T47D (cell line): ENCODE measurements at regions not wholly inside any gene's neighbourhood (a gene's known extent, or its start where the extent isn't known, plus 50 kb on each side); places are given as distances from the start of the nearest gene placed in this dataset.
A peak's percentile ranks its signal among the peaks of the same experiment; 100 is the strongest.
"Not testable (repeated sequence)": the region's sequence is repeated elsewhere in the genome, so short reads cannot be mapped to it uniquely, and the experiment has no call there.

Experiments used
- DNase-seq, 2 experiments: peaks; one replicate each; pipeline versions ENCODE4 v3.0.0 to v3.0.0-alpha.2; 2011 to 2012; ENCODE audit warnings: low read depth in 1 of 2, low spot score in 1 of 2
- JUND ChIP-seq: IDR thresholded peaks from 2 replicates; pipeline ENCODE4 v1.6.1; 2012; ENCODE audit warnings: low read depth
- in situ Hi-C: cut with HindIII; loops from 2 replicates; pipeline ENCODE4 v1.10.0; 2016; ENCODE audit warnings: low sequenced_read_pairs, low pct_unique_long_range_greater_than_20kb

GRCh38 chr14:70269582-70269981 is 80.8 kb upstream of the SLC8A3 start:
- no peak for TF ChIP-seq JUND
- in situ Hi-C loops, result no loop called here
- no peak for DNase-seq

- DNase-seq, result no peak
- in situ Hi-C loops, result no loop called here
Measured at GRCh38 chr14:70268760-70269159, 80.0 kb upstream of the SLC8A3 start.

GRCh38 chr14:70266157-70266556 is 77.4 kb upstream of the SLC8A3 start:
- in situ Hi-C loops, result no loop called here
- DNase-seq, result no peak
- no peak for TF ChIP-seq JUND

More at GRCh38 chr14:70268760-70269159, 80.0 kb upstream of the SLC8A3 start:
- no peak for TF ChIP-seq JUND

- no peak for TF ChIP-seq JUND
- in situ Hi-C loops, result no loop called here
- no peak for DNase-seq
Measured at GRCh38 chr14:70265422-70265821, 76.7 kb upstream of the SLC8A3 start.

- no peak for DNase-seq
- in situ Hi-C loops, result no loop called here
- TF ChIP-seq JUND, result no peak
Measured at GRCh38 chr14:70259420-70259819, 70.7 kb upstream of the SLC8A3 start.

GRCh38 chr14:70257526-70257925 is 68.8 kb upstream of the SLC8A3 start:
- in situ Hi-C loops, result no loop called here
- DNase-seq, result peak in 1 of 2 experiments; percentile 78
- no peak for TF ChIP-seq JUND

GRCh38 chr14:70256601-70257000 is 67.8 kb upstream of the SLC8A3 start:
- in situ Hi-C loops, result no loop called here
- no peak for DNase-seq
- no peak for TF ChIP-seq JUND

- peak in 1 of 2 experiments; percentile 74 for DNase-seq
- in situ Hi-C loops, result not testable (repeated sequence)
Measured at GRCh38 chr14:70255071-70256057, 66.6 kb upstream of the SLC8A3 start.

- peak; percentile 30 to 88 for DNase-seq
- in situ Hi-C loops, result no loop called here
Measured at GRCh38 chr14:70254476-70254961, 65.8 kb upstream of the SLC8A3 start.

GRCh38 chr14:70253547-70253946 is 64.8 kb upstream of the SLC8A3 start:
- DNase-seq, in situ Hi-C loops: not testable (repeated sequence)

More at GRCh38 chr14:70254476-70254961, 65.8 kb upstream of the SLC8A3 start:
- no peak for TF ChIP-seq JUND

GRCh38 chr14:70245026-70245425 is 56.3 kb upstream of the SLC8A3 start:
- DNase-seq, result no peak
- TF ChIP-seq JUND, result no peak
- in situ Hi-C loops, result no loop called here

GRCh38 chr14:70239802-70240201 is 51.1 kb upstream of the SLC8A3 start:
- in situ Hi-C loops, result no loop called here
- DNase-seq, result no peak
- TF ChIP-seq JUND, result no peak

GRCh38 chr14:70238635-70239034 is 49.9 kb upstream of the SLC8A3 start:
- DNase-seq, in situ Hi-C loops: not testable (repeated sequence)
